ENCODE measurements at regions not wholly inside any gene's neighbourhood (a gene's known extent, or its start where the extent isn't known, plus 50 kb on each side); places are given as distances from the start of the nearest gene placed in this dataset.
A peak's percentile ranks its signal among the peaks of the same experiment; 100 is the strongest.

DNA sequence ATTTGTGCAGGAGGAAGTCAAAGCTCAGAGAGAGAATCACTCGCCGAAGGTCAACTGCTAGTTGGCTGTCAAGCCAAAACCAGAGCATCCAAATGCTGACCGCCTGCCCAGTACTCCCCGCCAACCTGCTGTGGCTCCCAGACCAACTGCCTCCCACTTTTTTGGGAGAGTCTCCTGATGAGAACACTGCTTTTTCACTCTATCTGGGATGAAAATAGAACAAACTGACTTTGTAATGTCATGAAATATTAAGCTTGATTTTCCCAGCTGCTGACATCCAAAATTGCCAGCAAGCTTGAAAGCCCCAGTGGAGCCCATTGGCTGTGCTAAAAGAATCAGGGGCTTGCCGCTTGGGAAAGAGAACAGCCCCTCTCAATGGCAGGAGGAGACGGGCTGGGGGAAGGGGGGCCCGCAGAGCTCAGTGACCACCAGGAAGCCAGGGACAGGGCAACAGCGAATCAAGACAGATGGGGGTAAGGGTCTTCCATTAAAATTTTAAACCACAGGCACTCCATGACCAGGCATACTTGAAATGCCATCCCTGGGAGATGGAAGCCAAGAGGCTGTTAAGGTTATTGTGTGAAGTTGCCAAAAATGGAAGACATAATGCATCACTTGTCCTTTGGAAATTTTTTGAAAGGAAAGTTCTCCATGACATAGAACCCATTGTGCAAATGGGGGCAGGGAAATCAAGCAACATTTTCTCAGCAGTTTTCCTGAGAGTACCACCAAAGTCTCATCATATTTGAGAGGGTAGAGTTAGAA is 125.7 kb upstream of the CDH5 start:
- DNase-seq: no peak

DNA sequence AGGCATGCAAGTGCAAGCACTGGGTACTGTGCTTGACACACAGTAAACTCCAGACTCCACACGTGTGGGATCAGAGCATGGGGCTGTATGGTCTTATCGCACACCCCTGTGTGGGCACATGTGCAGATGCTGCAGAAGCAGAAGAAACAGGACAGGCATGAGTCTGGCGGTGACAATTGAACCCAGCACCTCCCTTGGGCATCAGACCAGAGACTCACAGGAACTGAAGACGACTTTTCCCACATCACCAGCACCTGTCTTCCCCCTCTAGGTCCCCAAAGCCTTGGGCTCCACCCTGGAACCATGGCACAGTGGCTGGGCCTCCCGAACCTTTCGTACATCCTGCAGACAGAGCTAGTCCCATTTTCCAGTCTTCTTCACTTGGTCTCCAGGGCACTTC is 126.4 kb upstream of the CDH5 start:
- no peak for DNase-seq

DNA sequence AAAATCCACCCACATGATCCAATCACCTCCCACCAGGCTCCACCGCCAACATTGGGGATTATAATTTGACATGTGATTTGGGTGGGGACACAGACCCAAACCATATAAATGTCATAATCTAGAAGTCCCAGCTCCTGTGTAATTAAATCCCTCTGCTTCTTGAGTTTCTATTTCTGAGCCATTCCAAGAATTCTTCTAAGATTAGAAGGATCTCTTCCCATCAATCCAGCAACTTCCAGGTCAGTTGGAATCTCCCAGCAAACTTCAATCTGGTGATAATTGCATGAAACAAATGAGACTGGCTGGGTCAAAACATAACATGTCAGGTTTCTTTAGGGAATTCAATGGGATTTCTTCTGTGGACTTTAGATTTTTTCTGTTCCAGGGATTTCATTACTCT is 127.8 kb upstream of the CDH5 start:
- no peak for DNase-seq

GRCh38 chr16:66236301-66236700 is 130.2 kb upstream of the CDH5 start:
- DNase-seq: no peak

DNA sequence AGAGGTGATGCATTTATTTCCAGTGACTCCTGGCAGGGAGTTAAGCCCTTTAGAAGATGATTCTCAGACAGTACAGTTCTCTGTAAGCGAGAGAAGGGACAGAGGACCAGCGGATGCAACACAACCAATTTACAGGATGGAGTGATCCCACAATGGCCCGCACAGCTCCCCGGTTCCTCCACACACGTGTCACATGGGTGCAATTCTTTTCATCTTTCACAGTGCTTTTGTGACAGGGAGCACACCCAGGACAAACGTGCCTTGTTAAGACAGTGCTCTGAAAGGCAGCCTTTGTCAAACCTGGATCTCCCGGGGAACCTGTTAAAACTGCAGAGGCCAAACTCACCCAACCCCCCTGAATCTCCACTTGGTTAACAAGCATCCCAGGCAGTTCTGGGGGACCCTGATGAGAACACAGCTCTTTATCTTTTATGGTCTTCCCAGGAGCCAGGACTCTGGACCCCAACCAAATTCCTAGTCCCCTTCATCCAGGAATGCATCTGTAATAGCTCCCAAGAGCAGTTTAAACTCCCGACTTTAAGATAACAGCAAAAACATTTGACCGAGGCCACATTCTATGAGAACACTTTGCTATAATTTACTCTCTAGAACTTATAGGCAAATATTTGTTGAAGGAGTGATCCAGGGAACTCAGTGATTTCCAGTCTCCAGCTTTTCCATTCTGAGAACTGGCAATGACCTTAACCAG is 134.9 kb upstream of the CDH5 start:
- no peak for DNase-seq

- DNase-seq: no peak
Measured at GRCh38 chr16:66229651-66230050, 136.8 kb upstream of the CDH5 start.

- no peak for DNase-seq
Measured at GRCh38 chr16:66228792-66229191, 137.7 kb upstream of the CDH5 start.

- no peak for DNase-seq
Measured at GRCh38 chr16:66227766-66228530, 138.5 kb upstream of the CDH5 start.

DNA sequence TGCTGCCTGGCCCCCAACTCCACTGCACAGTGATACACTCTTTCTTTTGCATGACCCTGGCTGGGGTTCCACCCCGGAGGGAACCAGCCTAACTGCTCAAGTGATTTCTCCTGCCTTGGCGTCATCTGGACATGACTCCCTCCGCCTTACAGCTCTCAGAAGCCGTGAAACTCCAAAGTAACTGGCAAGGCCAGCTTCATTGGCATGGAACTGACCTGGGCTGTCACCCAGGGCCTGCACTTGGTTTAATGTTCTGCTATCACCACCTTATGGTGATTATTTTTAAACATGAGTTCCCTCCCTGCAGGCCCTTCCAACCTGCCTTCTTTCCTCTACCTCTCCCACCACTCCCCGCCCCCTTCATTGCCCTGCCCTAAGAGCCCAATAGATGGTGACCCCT is 139.7 kb upstream of the CDH5 start:
- no peak for DNase-seq

DNA sequence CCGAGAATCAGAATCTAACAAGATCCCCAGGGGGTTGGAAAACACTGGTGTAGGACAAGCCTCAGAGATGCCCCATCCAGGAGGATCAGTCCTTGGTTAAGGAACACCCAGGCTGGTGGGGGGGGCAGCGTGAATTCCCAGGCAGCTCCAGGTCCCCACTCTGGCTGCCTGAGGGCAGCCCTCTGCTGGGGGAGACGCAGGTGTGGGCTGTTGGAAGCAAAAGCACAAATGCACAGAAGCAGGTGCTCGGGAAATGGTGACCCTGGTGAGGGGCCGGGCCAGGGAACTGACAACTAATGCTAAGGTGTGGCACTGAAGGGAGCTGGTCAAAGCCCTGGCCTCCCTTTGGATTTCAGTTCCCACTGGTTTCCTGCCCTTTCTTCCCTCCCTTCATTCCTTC is 140.8 kb upstream of the CDH5 start:
- DNase-seq: no peak

DNA sequence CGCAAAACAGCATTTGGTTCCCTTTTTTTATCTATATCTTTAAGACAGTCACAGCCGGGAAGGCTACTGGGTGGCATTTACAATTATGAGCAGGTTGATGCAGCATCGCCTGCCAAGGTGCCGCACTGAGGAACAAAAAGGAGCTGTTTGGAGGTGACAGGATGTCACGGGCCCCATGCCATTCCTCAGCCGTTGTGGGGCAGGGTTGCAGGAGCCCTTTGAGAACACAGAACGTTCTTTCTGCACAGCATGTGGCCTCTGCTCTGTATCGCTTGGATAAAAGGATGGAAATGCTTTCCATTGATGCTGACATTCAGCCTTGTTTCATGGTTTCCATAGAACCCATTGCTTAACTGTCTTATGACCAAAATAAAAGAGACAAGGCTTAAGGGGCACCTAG is 141.9 kb upstream of the CDH5 start:
- DNase-seq: no peak

GRCh38 chr16:66224186-66224585 is 142.3 kb upstream of the CDH5 start:
- no peak for DNase-seq

DNA sequence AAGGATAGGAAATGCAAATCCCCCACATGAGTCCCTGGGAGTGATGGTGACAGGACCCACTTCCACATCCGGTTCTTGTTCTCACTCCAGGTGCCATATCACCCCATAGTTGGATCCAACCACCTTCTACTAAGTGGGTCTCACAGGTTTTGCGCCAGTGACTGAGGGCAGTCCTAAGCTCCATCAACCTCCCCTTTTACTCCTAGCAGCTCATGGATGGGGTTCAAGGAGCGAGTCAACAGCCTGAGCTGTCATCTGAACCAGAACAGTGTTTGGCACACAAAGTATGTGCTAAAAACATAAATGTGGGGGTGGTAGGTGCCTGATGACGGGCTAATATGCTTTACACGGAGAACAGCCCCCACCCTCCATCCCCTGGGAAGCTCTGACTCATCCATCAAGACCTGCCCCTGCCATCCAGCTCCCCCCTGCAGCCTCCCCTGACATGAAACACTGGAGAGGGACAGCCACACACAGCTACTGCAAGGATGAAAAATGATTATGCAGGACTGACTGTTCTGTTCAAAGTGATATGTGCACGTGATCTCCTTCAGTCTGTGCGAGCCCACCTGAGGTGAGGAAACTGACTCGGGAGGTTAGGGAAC is 143.2 kb upstream of the CDH5 start:
- no peak for DNase-seq

DNA sequence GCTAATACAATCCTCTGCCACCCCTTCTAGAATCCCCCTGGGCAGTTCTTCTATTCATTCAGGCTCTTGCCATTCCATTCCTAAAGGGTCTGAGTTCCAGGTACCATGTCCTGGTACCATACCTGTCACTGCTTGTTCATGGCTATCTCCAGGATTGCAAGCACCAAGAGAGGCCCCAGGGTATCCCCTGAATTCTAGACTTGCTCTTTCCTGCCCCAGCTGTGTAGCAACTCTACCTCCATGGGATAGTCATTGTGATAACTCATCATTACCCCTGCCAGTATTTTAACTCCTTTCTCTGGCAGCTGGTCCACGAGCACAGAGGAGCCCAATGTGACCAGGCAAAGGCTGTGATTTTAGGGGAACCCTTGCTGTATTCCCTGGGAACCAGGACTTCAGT is 143.7 kb upstream of the CDH5 start:
- DNase-seq: no peak

DNA sequence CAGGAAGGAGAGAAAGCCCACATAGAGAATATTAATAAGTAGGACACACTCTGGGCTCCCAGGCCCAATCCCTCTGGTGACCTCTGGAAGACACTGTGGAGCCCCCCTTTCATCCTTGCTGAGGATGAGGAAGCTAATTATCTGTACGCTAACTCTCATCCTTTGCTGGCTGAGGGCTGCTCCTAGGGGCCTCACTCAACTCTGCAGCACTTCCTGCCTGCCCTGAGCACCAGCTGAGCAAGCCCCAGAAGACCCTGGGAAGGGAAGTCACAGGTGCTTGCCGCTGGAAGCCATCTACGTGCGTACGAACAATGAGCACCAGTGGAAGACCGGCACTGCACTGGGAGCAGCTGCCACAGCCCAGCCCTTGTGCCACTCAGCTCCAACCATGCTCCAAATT is 145.8 kb upstream of the CDH5 start:
- no peak for DNase-seq

DNA sequence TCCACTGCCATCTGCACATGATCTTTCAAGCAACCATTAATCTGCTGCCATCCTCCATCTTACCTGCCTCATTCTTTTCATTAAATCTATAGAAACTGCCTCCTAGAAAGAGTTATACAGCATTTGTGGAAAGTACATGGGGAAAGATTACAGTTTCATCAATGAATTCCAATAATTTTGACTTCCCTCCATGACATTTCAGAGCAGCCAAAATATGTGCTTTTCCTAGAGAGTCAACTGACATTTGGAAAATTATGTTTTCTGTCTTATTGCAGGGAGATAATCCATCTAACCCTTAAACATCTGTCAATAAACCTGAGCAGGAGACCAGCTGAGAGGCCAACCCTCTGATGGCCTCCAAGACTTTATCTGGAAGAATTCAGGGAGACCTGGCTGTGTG is 147.0 kb upstream of the CDH5 start:
- no peak for DNase-seq

DNA sequence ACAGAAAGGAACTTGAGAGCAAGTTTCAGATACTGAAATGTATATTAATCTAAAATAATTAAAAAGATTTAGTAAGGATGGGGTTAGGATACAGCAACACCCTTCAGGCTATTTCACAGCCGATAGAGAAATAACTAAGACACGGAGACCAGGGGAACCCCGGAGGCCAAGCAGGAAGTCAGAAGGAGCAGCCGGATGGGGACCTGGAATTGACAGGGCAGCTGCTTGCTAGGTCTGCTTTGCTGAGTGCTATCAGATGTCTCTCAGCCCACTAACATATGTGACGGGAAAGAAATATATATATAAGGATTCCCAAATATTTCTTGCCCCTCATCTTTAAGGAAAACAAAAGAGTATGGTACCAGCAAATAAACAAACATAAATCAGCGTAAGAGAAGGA is 154.1 kb upstream of the CDH5 start:
- DNase-seq: peak; percentile 28

- peak; percentile 46 for DNase-seq
Measured at GRCh38 chr16:66211651-66212050, 154.8 kb upstream of the CDH5 start.

GRCh38 chr16:66207883-66208265 is 158.6 kb upstream of the CDH5 start:
- no peak for DNase-seq

- no peak for DNase-seq
Measured at GRCh38 chr16:66207139-66207882, 159.2 kb upstream of the CDH5 start.

DNA sequence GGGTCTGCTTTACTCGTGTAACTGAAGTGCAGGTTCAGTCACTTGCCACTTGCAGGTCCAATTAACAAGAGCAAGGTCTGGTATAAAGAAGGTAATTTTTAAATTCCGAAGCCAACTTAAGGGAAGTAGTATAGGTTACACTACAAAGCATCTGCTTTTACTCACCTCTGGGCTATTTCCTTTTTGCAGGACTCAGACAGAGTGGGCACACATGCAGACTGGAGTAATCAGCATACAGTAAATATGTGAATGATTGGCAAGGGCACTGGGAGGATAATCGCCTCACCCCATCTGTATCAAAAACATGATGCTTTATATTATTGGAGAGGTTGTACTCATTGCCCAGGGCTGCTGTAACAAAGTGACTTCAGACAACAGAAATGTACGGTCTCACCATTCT is 160.1 kb upstream of the CDH5 start:
- DNase-seq: no peak

GRCh38 chr16:66205287-66206231 is 160.9 kb upstream of the CDH5 start:
- DNase-seq: no peak
